B cell (primary cell): ENCODE measurements at regions not wholly inside any gene's neighbourhood (a gene's known extent, or its start where the extent isn't known, plus 50 kb on each side); places are given as distances from the start of the nearest gene placed in this dataset.

Experiments used
- ATAC-seq: fragments of 200-7000 bp; cut with Tn5 transposase; one replicate; pipeline ENCODE4 v1.10.0; 2021; ENCODE audit warnings: low read depth, mild to moderate bottlenecking, moderate number of reproducible peaks, moderate library complexity
- CTCF ChIA-PET: fragments of 350-600 bp; sonication (Branson Sonifier 250); formaldehyde crosslinking; loops from one replicate; lab custom pipeline; 2021; ENCODE audit warnings: antibody characterized with exemption, inconsistent platforms; lab: Charles Lee
- POLR2A ChIA-PET: fragments of 350-600 bp; sonication (Branson Sonifier 250); formaldehyde crosslinking; loops from one replicate; lab custom pipeline; 2021; ENCODE audit warnings: antibody characterized with exemption; lab: Charles Lee
- DNase-seq: peaks from one replicate; pipeline ENCODE4 v3.0.0; 2013
- H2AFZ ChIP-seq: 2 replicates; pipeline ENCODE4 v1.6.1; 2012; ENCODE audit warnings: mild to moderate bottlenecking, low read depth, low read length; ENCODE audit not compliant: insufficient read depth, poor library complexity, severe bottlenecking
- H3K27ac ChIP-seq, 2 donors: 1 replicate in 1 of 2; 2 replicates in 1 of 2; pipeline ENCODE4 v1.5.1; 2012 to 2013; ENCODE audit warnings: low read length in 2 of 2, mild to moderate bottlenecking in 2 of 2, moderate library complexity in 1 of 2
- H3K27me3 ChIP-seq, 4 experiments: fragments of 200-600 bp in 1 of 4; sonication (generic) in 1 of 4; replicated peaks in 1 of 4; 1 replicate in 2 of 4; 2 replicates in 2 of 4; pipeline versions ENCODE4 v1.6.1 to v1.7.0; 2013 to 2016; ENCODE audit warnings: low read length in 3 of 4, mild to moderate bottlenecking in 2 of 4, mixed read lengths in 1 of 4, moderate library complexity in 1 of 4; ENCODE audit not compliant: insufficient read depth in 4 of 4, control insufficient read depth in 3 of 4; ENCODE audit errors: control extremely low read depth in 1 of 4
- H3K36me3 ChIP-seq, 2 experiments: replicated peaks in 1 of 2; 1 replicate in 1 of 2; 2 replicates in 1 of 2; pipeline versions ENCODE4 v1.6.1 to v1.7.1; 2013; ENCODE audit warnings: low read length in 1 of 2; ENCODE audit not compliant: insufficient read depth in 2 of 2, control insufficient read depth in 1 of 2; ENCODE audit errors: control extremely low read depth in 1 of 2, extremely low read depth in 1 of 2
- H3K4me1 ChIP-seq, 2 donors: fragments of 200-600 bp in 1 of 2; sonication (generic) in 1 of 2; 1 replicate in 1 of 2; 2 replicates in 1 of 2; pipeline versions ENCODE4 v1.5.1 to v1.6.1; 2013 to 2017; ENCODE audit warnings: low read length in 2 of 2; ENCODE audit not compliant: control insufficient read depth in 2 of 2, insufficient read depth in 2 of 2
- H3K4me2 ChIP-seq: replicated peaks from 2 replicates; pipeline ENCODE3; 2012; ENCODE audit warnings: mild to moderate bottlenecking, low read depth, low read length; ENCODE audit not compliant: poor library complexity, severe bottlenecking
- H3K4me3 ChIP-seq, 5 experiments: fragments of 200-600 bp in 1 of 5; sonication (generic) in 1 of 5; 1 replicate in 3 of 5; 2 replicates in 2 of 5; pipeline versions ENCODE4 v1.5.1 to v1.7.0; 2011 to 2016; ENCODE audit warnings: low read length in 4 of 5, mild to moderate bottlenecking in 4 of 5, low read depth in 2 of 5, control low read depth in 1 of 5, moderate library complexity in 1 of 5; ENCODE audit not compliant: insufficient read depth in 1 of 5; ENCODE audit errors: control extremely low read depth in 1 of 5, extremely low read depth in 1 of 5
- H3K79me2 ChIP-seq: fragments of 200-600 bp; sonication (generic); one replicate; pipeline ENCODE4 v1.6.0; 2016; ENCODE audit warnings: low read length; ENCODE audit not compliant: control insufficient read depth, insufficient read depth
- H3K9ac ChIP-seq: fragments of 200-600 bp; sonication (generic); 2 replicates; pipeline ENCODE4 v1.6.1; 2017; ENCODE audit warnings: mild to moderate bottlenecking, low read length, moderate library complexity
- H3K9me3 ChIP-seq, 3 donors: one replicate each; pipeline versions ENCODE4 v1.6.1 to v1.7.1; 2013; ENCODE audit warnings: low read length in 2 of 3; ENCODE audit not compliant: control insufficient read depth in 2 of 3, insufficient read depth in 1 of 3; ENCODE audit errors: control extremely low read depth in 1 of 3
- H4K20me1 ChIP-seq: 2 replicates; pipeline ENCODE4 v1.6.0; 2012; ENCODE audit warnings: mild to moderate bottlenecking, low read length; ENCODE audit not compliant: insufficient read depth, control insufficient read depth, poor library complexity, severe bottlenecking
- H3K27ac Mint-ChIP-seq: one replicate; pipeline ENCODE4 v1.8.0; 2021; ENCODE audit warnings: mixed read lengths
- H3K27me3 Mint-ChIP-seq: one replicate; pipeline ENCODE4 v1.8.0; 2021; ENCODE audit warnings: mixed read lengths
- H3K4me1 Mint-ChIP-seq: one replicate; pipeline ENCODE4 v1.8.0; 2021; ENCODE audit warnings: mixed read lengths
- H3K4me3 Mint-ChIP-seq: one replicate; pipeline ENCODE4 v1.8.0; 2021; ENCODE audit warnings: mixed read lengths
- H3K9me3 Mint-ChIP-seq: one replicate; pipeline ENCODE4 v1.8.0; 2022; ENCODE audit warnings: mixed read lengths; ENCODE audit not compliant: insufficient read depth
- CTCF ChIP-seq: fragments of 200-600 bp; IDR thresholded peaks from one replicate; pipeline ENCODE4 v1.8.0; 2022; ENCODE audit warnings: antibody characterized with exemption, mild to moderate bottlenecking
- EZH2 ChIP-seq: IDR thresholded peaks from 2 replicates; pipeline ENCODE4 v1.6.1; 2012; ENCODE audit warnings: borderline replicate concordance, low read depth, mild to moderate bottlenecking, moderate library complexity, low read length; ENCODE audit not compliant: insufficient read depth, poor library complexity, severe bottlenecking
- WGBS: methylation state at CpG from one replicate; pipeline ENCODE4 v1.1.5; 2013; ENCODE audit warnings: missing lambda C conversion rate; ENCODE audit not compliant: insufficient coverage; 5-methylcytosine and 5-hydroxymethylcytosine counted together
- intact Hi-C: fragments of 100-400 bp; cut with micrococcal nuclease; formaldehyde crosslinking; loops from one replicate; pipeline ENCODE4 v1.10.0; 2022

DNA sequence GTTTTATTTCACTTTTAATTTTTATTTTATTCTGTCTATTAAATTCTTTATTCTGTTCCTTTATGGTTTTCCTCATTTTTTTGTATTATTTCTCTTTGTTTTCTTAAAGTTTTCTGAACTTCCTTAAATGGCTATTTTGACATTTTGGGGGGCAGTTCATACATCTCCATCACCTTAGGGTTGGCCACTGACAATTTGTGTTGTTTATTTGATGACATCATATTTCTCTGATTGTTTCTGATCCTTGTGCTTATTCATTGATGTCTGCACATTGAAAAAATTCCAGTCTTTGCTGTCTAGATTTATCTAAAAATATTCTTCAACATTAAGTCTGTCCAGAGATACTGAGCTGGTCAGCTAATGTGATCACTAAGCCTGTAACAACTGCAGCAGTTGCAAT lies 379.5 kb upstream of the EYS start:
- Histone ChIP-seq H2AFZ (no peak overlapping the region), H3K4me1 (no peaks in the 10 kb centered on the region), H3K4me3 (no peak overlapping the region), H3K79me2 (no peaks in the 10 kb centered on the region), H3K9ac (no peak overlapping the region), H3K36me3 (no peaks in the 10 kb centered on the region), H3K27ac (no peak overlapping the region), H3K27me3 (no peaks in the 10 kb centered on the region), H4K20me1 (no peaks in the 10 kb centered on the region), H3K4me2 (no peak overlapping the region), H3K9me3 (peaks cover 0 to 17% (median 0%) of the 10 kb centered on the region in 3 donors)
- TF ChIP-seq CTCF (no peak), EZH2 (no peak)
- Mint-ChIP-seq H3K9me3 (peaks cover 6% of the 10 kb centered on the region), H3K4me3 (no peak overlapping the region), H3K27me3 (no peaks in the 10 kb centered on the region), H3K27ac (no peak overlapping the region), H3K4me1 (no peaks in the 10 kb centered on the region)
- intact Hi-C loops: no loop called here
- ChIA-PET POLR2A (no interaction called here), CTCF (no interaction called here)
- DNase-seq (no peak), ATAC-seq (no peak)

DNA sequence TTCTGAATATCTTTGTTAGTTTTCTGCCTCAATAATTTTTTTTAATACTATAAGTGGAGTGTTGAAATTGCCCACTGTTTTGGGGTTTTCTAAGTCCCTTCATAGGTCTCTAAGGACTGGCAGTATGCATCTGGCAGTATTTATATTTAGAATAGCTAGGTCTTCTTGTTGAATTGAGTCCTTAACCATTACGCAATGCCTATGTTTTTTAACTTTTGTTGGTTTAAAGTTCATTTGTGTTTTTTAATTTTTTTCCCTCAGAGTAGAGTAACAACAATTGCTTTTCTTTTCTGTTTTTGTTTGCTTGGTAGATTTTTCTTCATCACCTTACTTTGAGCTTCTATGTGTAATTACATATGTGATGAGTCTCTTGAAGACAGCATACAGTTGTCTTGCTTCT lies 375.9 kb upstream of the EYS start:
- ChIA-PET POLR2A (no interaction called here), CTCF (no interaction called here)
- TF ChIP-seq CTCF (no peak), EZH2 (no peak)
- Mint-ChIP-seq H3K27me3 (no peaks in the 10 kb centered on the region), H3K4me3 (no peak overlapping the region), H3K9me3 (peaks cover 12% of the 10 kb centered on the region), H3K27ac (no peak overlapping the region), H3K4me1 (no peaks in the 10 kb centered on the region)
- Histone ChIP-seq H3K4me2 (no peak overlapping the region), H3K27ac (no peak overlapping the region), H2AFZ (no peak overlapping the region), H3K9ac (no peak overlapping the region), H4K20me1 (no peaks in the 10 kb centered on the region), H3K27me3 (no peaks in the 10 kb centered on the region), H3K36me3 (no peaks in the 10 kb centered on the region), H3K4me1 (no peaks in the 10 kb centered on the region), H3K9me3 (peaks cover 0 to 17% (median 0%) of the 10 kb centered on the region in 3 donors), H3K79me2 (no peaks in the 10 kb centered on the region), H3K4me3 (no peak overlapping the region)
- no peak for DNase-seq
- ATAC-seq: no peak
- WGBS: 100% methylated on average over 1 of the region's 1 CpG
- intact Hi-C loops: no loop called here
